LNCaP clone FGC (cell line): ENCODE measurements at regions not wholly inside any gene's neighbourhood (a gene's known extent, or its start where the extent isn't known, plus 50 kb on each side); places are given as distances from the start of the nearest gene placed in this dataset.

ENCODE experiments used
- DNase-seq: peaks from one replicate; pipeline ENCODE4 v3.0.0-alpha.2; 2011; ENCODE audit warnings: low read depth
- H3K4me3 ChIP-seq: 2 replicates; pipeline ENCODE4 v1.5.1; 2011; ENCODE audit warnings: mild to moderate bottlenecking, low read depth, low read length, control low read depth
- TF ChIP-seq, protein P1 (sequence below): IDR thresholded peaks from 2 replicates; pipeline ENCODE4 v1.5.1; 2012; ENCODE audit warnings: mild to moderate bottlenecking; ENCODE audit not compliant: control insufficient read depth, insufficient read depth; ENCODE audit errors: extremely low read depth

DNA sequence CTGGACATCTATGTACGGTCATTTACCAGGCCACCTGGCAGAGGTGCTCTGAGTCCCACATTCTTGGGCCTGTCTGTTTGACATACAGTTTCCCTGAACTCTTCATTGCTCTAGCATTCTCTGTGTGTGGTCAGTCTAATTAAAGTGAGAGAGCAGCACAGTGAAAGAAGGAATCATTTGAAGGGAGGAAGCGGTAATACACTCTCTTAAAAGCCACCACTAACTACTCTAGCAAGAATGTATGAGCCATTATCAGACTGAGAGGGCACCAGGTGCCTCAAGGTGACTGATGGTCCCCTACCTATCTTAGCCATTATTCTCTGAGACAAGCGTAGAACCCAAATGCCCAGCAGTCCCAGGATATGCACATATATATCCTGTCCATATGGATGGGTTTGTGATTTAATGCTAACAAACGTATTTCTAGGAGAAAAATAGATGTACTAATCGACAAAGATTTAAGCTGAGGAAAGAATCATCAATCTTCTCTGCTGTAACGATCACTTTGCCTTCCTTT, 527.2 kb downstream of the PRELID2 start:
- DNase-seq = no peak
- H3K4me3 ChIP-seq = no peak overlapping the region
- TF ChIP-seq, protein P1, sequence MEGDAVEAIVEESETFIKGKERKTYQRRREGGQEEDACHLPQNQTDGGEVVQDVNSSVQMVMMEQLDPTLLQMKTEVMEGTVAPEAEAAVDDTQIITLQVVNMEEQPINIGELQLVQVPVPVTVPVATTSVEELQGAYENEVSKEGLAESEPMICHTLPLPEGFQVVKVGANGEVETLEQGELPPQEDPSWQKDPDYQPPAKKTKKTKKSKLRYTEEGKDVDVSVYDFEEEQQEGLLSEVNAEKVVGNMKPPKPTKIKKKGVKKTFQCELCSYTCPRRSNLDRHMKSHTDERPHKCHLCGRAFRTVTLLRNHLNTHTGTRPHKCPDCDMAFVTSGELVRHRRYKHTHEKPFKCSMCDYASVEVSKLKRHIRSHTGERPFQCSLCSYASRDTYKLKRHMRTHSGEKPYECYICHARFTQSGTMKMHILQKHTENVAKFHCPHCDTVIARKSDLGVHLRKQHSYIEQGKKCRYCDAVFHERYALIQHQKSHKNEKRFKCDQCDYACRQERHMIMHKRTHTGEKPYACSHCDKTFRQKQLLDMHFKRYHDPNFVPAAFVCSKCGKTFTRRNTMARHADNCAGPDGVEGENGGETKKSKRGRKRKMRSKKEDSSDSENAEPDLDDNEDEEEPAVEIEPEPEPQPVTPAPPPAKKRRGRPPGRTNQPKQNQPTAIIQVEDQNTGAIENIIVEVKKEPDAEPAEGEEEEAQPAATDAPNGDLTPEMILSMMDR = no peak

- no peak for DNase-seq
- no peak overlapping the region for H3K4me3 ChIP-seq
- TF ChIP-seq, protein P1 = no peak
Measured at GRCh38 chr5:145295236-145295835, 539.8 kb downstream of the PRELID2 start.

DNA sequence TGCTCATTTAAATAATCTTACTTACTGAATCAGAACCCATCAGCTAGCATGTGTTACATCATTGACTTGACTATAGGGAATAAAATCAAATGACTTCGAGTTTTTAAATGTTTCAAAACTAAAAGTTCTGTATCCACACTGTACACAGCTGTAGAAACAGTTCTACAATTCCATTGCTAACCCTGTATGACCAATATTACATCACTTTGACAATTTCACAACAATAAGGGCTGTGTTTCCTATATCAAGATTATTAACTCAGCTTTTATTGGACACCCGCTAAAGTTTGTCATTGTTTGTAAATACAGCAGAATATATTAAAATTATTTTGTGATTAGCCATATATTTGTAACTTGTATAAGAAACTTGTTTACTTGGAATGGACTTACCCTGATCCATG, 540.8 kb downstream of the PRELID2 start:
- DNase-seq = no peak
- TF ChIP-seq, protein P1 = no peak
- no peak overlapping the region for H3K4me3 ChIP-seq

- no peak for DNase-seq
- no peak overlapping the region for H3K4me3 ChIP-seq
- TF ChIP-seq, protein P1 = no peak
Measured at GRCh38 chr5:145293716-145294115, 541.4 kb downstream of the PRELID2 start.

DNA sequence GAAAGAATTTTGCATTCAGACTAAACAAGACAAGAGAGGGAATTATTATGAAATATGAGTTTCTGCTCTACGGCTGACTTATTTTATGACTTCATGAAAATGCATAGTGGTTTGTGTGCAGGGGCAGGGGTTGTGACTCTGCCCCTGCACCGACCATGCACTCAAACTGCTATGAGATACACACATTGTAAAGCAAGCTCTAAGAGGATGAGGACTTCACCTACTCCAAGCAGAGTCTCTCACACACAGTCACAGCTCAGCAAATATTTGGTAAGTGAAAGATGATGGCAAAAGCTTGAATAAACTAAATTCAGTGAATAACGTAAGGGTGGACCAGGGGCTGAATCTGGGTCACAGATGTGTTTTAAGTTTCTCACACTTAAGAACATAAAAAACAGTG, 542.9 kb downstream of the PRELID2 start:
- TF ChIP-seq, protein P1 = no peak
- DNase-seq = no peak
- no peak overlapping the region for H3K4me3 ChIP-seq

- DNase-seq = no peak
- TF ChIP-seq, protein P1 = no peak
- H3K4me3 ChIP-seq = no peak overlapping the region
Measured at GRCh38 chr5:145283141-145283810, 551.9 kb downstream of the PRELID2 start.
